A549 (cell line): ENCODE measurements at regions not wholly inside any gene's neighbourhood (a gene's known extent, or its start where the extent isn't known, plus 50 kb on each side); places are given as distances from the start of the nearest gene placed in this dataset.

Experiments
- BHLHE40 ChIP-seq: IDR thresholded peaks from 2 replicates; pipeline ENCODE4 v1.6.1; 2012; ENCODE audit warnings: low read depth, low read length, inconsistent platforms
- EP300 ChIP-seq, 2 experiments: fragments of >200 bp; sonication (Bioruptor Twin); formaldehyde crosslinking; IDR thresholded peaks; 2 replicates in 1 of 2; 3 replicates in 1 of 2; pipeline ENCODE4 v1.6.1; 2016 to 2017
- JUN ChIP-seq, 2 experiments: fragments of >200 bp; sonication (Bioruptor Twin); formaldehyde crosslinking; IDR thresholded peaks; 2 replicates in 1 of 2; 3 replicates in 1 of 2; pipeline ENCODE4 v1.6.1; 2016 to 2017
- POLR2A ChIP-seq: IDR thresholded peaks from 2 replicates; pipeline ENCODE4 v1.6.1; 2012; ENCODE audit warnings: mild to moderate bottlenecking, low read length
- POLR2AphosphoS2 ChIP-seq: conservative IDR thresholded peaks from 2 replicates; pipeline ENCODE4 v1.6.1; 2012; ENCODE audit warnings: low read length, improper control_type of control experiment, inconsistent platforms
- RAD21 ChIP-seq, 2 experiments: fragments of >200 bp in 1 of 2; sonication (Bioruptor Twin) in 1 of 2; formaldehyde crosslinking in 1 of 2; IDR thresholded peaks in 1 of 2; conservative IDR thresholded peaks in 1 of 2; 2 replicates in 1 of 2; 3 replicates in 1 of 2; pipeline ENCODE4 v1.6.1; 2012 to 2018; ENCODE audit warnings: inconsistent platforms in 1 of 2
- RCOR1 ChIP-seq: fragments of 150-350 bp; IDR thresholded peaks from 2 replicates; pipeline ENCODE4 v1.6.1; 2014; ENCODE audit warnings: antibody characterized with exemption, low read length, low read depth
- RFX5 ChIP-seq: fragments of 450-650 bp; IDR thresholded peaks from 2 replicates; pipeline ENCODE4 v1.7.1; 2014; ENCODE audit warnings: antibody characterized with exemption, mild to moderate bottlenecking, moderate library complexity
- SMC3 ChIP-seq: fragments of >200 bp; sonication (Bioruptor Twin); formaldehyde crosslinking; IDR thresholded peaks from 3 replicates; pipeline ENCODE4 v1.6.1; 2018; ENCODE audit warnings: inconsistent platforms
- TF ChIP-seq, protein P1 (sequence below): fragments of >200 bp; sonication (Bioruptor Twin); formaldehyde crosslinking; IDR thresholded peaks from 3 replicates; pipeline ENCODE4 v1.5.1; 2016
- TF ChIP-seq, protein P2 (sequence below): IDR thresholded peaks from 2 replicates; pipeline ENCODE4 v1.6.1; 2012

- TF ChIP-seq, protein P1, sequence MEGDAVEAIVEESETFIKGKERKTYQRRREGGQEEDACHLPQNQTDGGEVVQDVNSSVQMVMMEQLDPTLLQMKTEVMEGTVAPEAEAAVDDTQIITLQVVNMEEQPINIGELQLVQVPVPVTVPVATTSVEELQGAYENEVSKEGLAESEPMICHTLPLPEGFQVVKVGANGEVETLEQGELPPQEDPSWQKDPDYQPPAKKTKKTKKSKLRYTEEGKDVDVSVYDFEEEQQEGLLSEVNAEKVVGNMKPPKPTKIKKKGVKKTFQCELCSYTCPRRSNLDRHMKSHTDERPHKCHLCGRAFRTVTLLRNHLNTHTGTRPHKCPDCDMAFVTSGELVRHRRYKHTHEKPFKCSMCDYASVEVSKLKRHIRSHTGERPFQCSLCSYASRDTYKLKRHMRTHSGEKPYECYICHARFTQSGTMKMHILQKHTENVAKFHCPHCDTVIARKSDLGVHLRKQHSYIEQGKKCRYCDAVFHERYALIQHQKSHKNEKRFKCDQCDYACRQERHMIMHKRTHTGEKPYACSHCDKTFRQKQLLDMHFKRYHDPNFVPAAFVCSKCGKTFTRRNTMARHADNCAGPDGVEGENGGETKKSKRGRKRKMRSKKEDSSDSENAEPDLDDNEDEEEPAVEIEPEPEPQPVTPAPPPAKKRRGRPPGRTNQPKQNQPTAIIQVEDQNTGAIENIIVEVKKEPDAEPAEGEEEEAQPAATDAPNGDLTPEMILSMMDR: no peak
- TF ChIP-seq RAD21 (conservative IDR thresholded peaks at IDR 0.05 in 1 of 2, IDR thresholded peaks at IDR 0.05 in 1 of 2) (no peak), RCOR1 (no peak), POLR2AphosphoS2 (no peak), RFX5 (no peak), BHLHE40 (no peak), EP300 (IDR thresholded peaks at IDR 0.05) (no peak), SMC3 (no peak), JUN (IDR thresholded peaks at IDR 0.05) (no peak), POLR2A (no peak)
- TF ChIP-seq, protein P2, sequence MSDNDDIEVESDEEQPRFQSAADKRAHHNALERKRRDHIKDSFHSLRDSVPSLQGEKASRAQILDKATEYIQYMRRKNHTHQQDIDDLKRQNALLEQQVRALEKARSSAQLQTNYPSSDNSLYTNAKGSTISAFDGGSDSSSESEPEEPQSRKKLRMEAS: no peak
These were observed 306.9 kb upstream of the PTCHD4 start for GRCh38 chr6:48417927-48418326.
